K562 (cell line): ENCODE measurements at regions not wholly inside any gene's neighbourhood (a gene's known extent, or its start where the extent isn't known, plus 50 kb on each side); places are given as distances from the start of the nearest gene placed in this dataset.

ENCODE experiments used
- ARID3B ChIP-seq: fragments of 250-450 bp; sonication (Bioruptor Pico); IDR thresholded peaks from 2 replicates; pipeline ENCODE4 v1.4.0; 2020; ENCODE audit warnings: borderline replicate concordance
- ARNT ChIP-seq, 2 experiments: fragments of 450-650 bp; IDR thresholded peaks; 2 replicates each; pipeline ENCODE4 v1.6.1; 2016; ENCODE audit warnings: mild to moderate bottlenecking in 1 of 2
- CBFA2T3 ChIP-seq: fragments of 450-650 bp; IDR thresholded peaks from 2 replicates; pipeline ENCODE4 v1.6.1; 2017
- CREM ChIP-seq: IDR thresholded peaks from 2 replicates; pipeline ENCODE4 v1.6.1; 2014; ENCODE audit warnings: antibody characterized with exemption, low read depth
- EHMT2 ChIP-seq: fragments of 450-650 bp; IDR thresholded peaks from 2 replicates; pipeline ENCODE4 v1.6.1; 2018; ENCODE audit warnings: antibody characterized with exemption
- LEF1 ChIP-seq: fragments of 450-650 bp; IDR thresholded peaks from 2 replicates; pipeline ENCODE4 v1.6.1; 2016; ENCODE audit warnings: mild to moderate bottlenecking
- MAFF ChIP-seq: IDR thresholded peaks from 2 replicates; pipeline ENCODE4 v1.6.1; 2012; ENCODE audit warnings: low read length, improper control_type of control experiment
- MCM7 ChIP-seq, 2 experiments: fragments of 450-650 bp; IDR thresholded peaks; 2 replicates each; pipeline ENCODE4 v1.6.1; 2016 to 2018
- MTA2 ChIP-seq: fragments of 450-650 bp; IDR thresholded peaks from 2 replicates; pipeline ENCODE4 v1.6.1; 2016; ENCODE audit warnings: low read depth
- PML ChIP-seq: IDR thresholded peaks from 2 replicates; pipeline ENCODE4 v1.6.1; 2012; ENCODE audit warnings: low read length, inconsistent platforms
- POLR2A ChIP-seq: fragments of 450-650 bp; conservative IDR thresholded peaks from 2 replicates; pipeline ENCODE4 v1.6.1; 2016
- POLR2AphosphoS5 ChIP-seq: IDR thresholded peaks from 2 replicates; pipeline ENCODE4 v1.6.1; 2011; ENCODE audit warnings: mild to moderate bottlenecking, low read depth, low read length, moderate library complexity; ENCODE audit not compliant: control insufficient read depth, insufficient read depth
- RBM25 ChIP-seq: fragments of 200-400 bp; formaldehyde crosslinking; IDR thresholded peaks from 2 replicates; pipeline ENCODE4 v1.6.1; 2018; ENCODE audit warnings: low read length, low read depth, moderate library complexity; ENCODE audit not compliant: severe bottlenecking
- RCOR1 ChIP-seq, 2 experiments: IDR thresholded peaks; 2 replicates each; pipeline ENCODE4 v1.6.1; 2012; ENCODE audit warnings: low read depth in 2 of 2, low read length in 2 of 2, borderline replicate concordance in 1 of 2, improper control_type of control experiment in 1 of 2
- SOX6 ChIP-seq: fragments of 450-650 bp; IDR thresholded peaks from 2 replicates; pipeline ENCODE4 v1.6.1; 2014; ENCODE audit warnings: mild to moderate bottlenecking
- TAF9B ChIP-seq: fragments of 450-650 bp; IDR thresholded peaks from 2 replicates; pipeline ENCODE4 v1.6.1; 2018; ENCODE audit warnings: mild to moderate bottlenecking; ENCODE audit not compliant: partially characterized antibody
- TAL1 ChIP-seq: fragments of 450-650 bp; IDR thresholded peaks from 2 replicates; pipeline ENCODE4 v1.6.1; 2016; ENCODE audit warnings: mild to moderate bottlenecking
- TCFL5 ChIP-seq: fragments of 250-450 bp; sonication (Bioruptor Pico); conservative IDR thresholded peaks from 2 replicates; pipeline ENCODE4 v1.6.1; 2021; ENCODE audit warnings: mild to moderate bottlenecking, moderate library complexity, matching md5 sums
- TFE3 ChIP-seq: fragments of 450-650 bp; formaldehyde crosslinking; IDR thresholded peaks from 2 replicates; pipeline ENCODE4 v1.4.0; 2020; ENCODE audit warnings: mild to moderate bottlenecking, mixed read lengths
- XRCC3 ChIP-seq: fragments of 450-650 bp; IDR thresholded peaks from 2 replicates; pipeline ENCODE4 v1.6.1; 2017; ENCODE audit warnings: mild to moderate bottlenecking, moderate library complexity
- ZBTB49 ChIP-seq: sonication (generic); formaldehyde crosslinking; IDR thresholded peaks from 2 replicates; pipeline ENCODE4 v1.8.0; 2022; ENCODE audit warnings: missing genetic modification reagents, mild to moderate bottlenecking, borderline replicate concordance
- TF ChIP-seq, protein P1 (sequence below): sonication (generic); formaldehyde crosslinking; IDR thresholded peaks from 2 replicates; pipeline ENCODE4 v1.8.1; 2023; ENCODE audit warnings: mild to moderate bottlenecking, missing genetic modification reagents
- TF ChIP-seq, protein P2 (sequence below), 2 experiments: fragments of 450-650 bp; conservative IDR thresholded peaks; 2 replicates each; pipeline ENCODE4 v1.6.1; 2017; ENCODE audit warnings: mild to moderate bottlenecking in 2 of 2, moderate library complexity in 2 of 2

- TF ChIP-seq, protein P1, sequence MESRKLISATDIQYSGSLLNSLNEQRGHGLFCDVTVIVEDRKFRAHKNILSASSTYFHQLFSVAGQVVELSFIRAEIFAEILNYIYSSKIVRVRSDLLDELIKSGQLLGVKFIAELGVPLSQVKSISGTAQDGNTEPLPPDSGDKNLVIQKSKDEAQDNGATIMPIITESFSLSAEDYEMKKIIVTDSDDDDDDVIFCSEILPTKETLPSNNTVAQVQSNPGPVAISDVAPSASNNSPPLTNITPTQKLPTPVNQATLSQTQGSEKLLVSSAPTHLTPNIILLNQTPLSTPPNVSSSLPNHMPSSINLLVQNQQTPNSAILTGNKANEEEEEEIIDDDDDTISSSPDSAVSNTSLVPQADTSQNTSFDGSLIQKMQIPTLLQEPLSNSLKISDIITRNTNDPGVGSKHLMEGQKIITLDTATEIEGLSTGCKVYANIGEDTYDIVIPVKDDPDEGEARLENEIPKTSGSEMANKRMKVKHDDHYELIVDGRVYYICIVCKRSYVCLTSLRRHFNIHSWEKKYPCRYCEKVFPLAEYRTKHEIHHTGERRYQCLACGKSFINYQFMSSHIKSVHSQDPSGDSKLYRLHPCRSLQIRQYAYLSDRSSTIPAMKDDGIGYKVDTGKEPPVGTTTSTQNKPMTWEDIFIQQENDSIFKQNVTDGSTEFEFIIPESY (CRISPR knock-in tag), result no peak
- TF ChIP-seq TFE3 (CRISPR knock-in tag) (no peak), PML (peak; percentile 59; the same call in 1 of the 2 replicates), CREM (0 out of 2 replicates have a peak, but pooled peaks have one; percentile 39), ARID3B (no peak), LEF1 (0 out of 2 replicates have a peak, but pooled peaks have one; percentile 52), EHMT2 (no peak), MAFF (peak; percentile 36), RCOR1 (IDR thresholded peaks at IDR 0.05; ENCODE audit: borderline replicate concordance in 1 of 2, low read depth in 2 of 2, low read length in 2 of 2) (peak in 1 of 2 experiments; percentile 50; a peak in 1 of 4 replicates), TCFL5 (CRISPR knock-in tag) (no peak), RBM25 (no peak), ZBTB49 (CRISPR knock-in tag) (no peak), CBFA2T3 (peak; percentile 91), MTA2 (peak; percentile 72), POLR2AphosphoS5 (peak; percentile 81), TAF9B (no peak), XRCC3 (no peak), SOX6 (peak; percentile 60; the same call in 1 of the 2 replicates), TAL1 (peak; percentile 90), POLR2A (no peak), MCM7 (IDR thresholded peaks at IDR 0.05) (no peak), ARNT (IDR thresholded peaks at IDR 0.05) (no peak)
- TF ChIP-seq, protein P2, sequence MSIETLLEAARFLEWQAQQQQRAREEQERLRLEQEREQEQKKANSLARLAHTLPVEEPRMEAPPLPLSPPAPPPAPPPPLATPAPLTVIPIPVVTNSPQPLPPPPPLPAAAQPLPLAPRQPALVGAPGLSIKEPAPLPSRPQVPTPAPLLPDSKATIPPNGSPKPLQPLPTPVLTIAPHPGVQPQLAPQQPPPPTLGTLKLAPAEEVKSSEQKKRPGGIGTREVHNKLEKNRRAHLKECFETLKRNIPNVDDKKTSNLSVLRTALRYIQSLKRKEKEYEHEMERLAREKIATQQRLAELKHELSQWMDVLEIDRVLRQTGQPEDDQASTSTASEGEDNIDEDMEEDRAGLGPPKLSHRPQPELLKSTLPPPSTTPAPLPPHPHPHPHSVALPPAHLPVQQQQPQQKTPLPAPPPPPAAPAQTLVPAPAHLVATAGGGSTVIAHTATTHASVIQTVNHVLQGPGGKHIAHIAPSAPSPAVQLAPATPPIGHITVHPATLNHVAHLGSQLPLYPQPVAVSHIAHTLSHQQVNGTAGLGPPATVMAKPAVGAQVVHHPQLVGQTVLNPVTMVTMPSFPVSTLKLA (conservative IDR thresholded peaks at IDR 0.05), result peak; percentile 33 to 39; a peak in 1 of 4 replicates
Observed at GRCh38 chr22:42180349-42180842, 49.8 kb upstream of the CYP2D6 start (continued).
